ENCODE measurements at regions not wholly inside any gene's neighbourhood (a gene's known extent, or its start where the extent isn't known, plus 50 kb on each side); places are given as distances from the start of the nearest gene placed in this dataset.

DNA sequence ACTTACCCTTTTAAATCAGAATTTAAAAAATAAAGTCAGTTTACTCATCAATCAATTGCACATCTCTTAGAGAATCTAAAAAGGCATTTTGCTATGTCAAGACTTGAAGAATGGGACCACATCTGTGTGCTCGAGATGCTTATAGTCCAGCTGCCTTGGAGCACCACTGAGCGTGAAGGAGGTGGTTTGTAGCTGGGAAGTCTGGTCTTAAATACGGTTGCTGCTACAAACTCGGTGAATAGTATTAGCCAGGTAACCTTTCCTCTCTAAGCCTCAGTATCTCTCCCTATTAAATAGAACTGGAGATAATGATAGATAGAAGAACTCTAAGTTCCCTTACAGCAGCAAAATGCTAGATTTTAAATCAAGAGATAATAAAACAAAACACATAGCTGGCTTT, 289.7 kb downstream of the TRIB2 start:
- ChIA-PET POLR2A (no interaction called here), CTCF (interaction anchor here (1.3 to 1.9 kb wide), 6 partner anchors 14 to 1177 kb away, joined by 3 to 7 read pairs (median 4); partner anchors contain the start of gene TRIB2)
- Mint-ChIP-seq H3K36me3 (ENCODE audit: low read depth) (no peaks in the 10 kb centered on the region), H3K4me3 (no peak overlapping the region), H3K27ac (no peak overlapping the region), H3K9me3 (no peaks in the 10 kb centered on the region), H3K27me3 (peaks cover 26% of the 10 kb centered on the region), H3K4me1 (peaks cover 2% of the 10 kb centered on the region)
- no peak for DNase-seq

DNA sequence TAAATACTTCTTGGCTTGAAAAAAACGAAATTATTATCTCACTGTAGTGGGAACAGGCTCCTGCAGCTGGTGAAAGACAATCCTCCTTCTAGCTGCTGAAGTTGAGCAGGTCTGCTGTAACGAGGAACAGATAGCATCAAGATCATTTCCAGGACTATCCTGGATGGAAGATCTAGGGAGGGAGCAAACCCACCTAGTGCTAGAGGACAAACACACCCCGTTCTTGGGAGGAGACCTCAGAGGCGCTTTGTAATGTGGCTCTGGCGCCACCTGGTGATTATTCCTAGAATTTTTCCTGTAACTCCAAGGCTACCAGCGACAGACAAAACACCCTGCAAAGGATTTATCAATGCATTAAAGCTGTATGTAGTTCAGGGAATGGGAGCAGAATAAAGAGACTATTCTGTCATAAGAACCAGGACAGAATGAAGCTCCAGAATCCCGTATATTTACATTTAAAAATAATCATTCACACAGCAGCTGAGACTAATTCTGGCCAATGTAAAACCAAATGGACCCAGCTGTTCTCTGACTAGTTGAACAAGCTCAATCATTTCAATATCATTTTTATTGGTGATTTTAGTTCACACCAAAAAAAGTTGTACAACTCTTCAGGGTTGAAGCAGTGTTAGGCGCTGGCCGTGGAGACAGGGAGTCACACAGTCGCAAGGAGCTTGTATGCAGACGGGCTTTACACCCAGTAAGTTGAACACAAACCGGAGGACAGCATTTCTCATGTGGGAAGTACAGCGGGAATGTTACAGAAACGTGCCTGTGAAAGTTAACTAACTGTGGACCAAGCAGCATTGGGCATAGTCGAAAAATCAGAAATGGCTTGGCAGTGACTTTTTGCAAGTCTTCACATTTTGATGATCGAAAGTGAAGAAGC, 290.3 kb downstream of the TRIB2 start:
- ChIA-PET CTCF (interaction anchor here (1.2 to 1.9 kb wide), 8 partner anchors 14 to 1178 kb away, joined by 3 to 7 read pairs (median 4); partner anchors contain the start of gene TRIB2), POLR2A (no interaction called here)
- peaks cover 2% of the 10 kb centered on the region for H3K4me1 Mint-ChIP-seq
- DNase-seq: peak; percentile 74
- H3K36me3 Mint-ChIP-seq (ENCODE audit: low read depth): no peaks in the 10 kb centered on the region
- H3K27me3 Mint-ChIP-seq: peaks cover 26% of the 10 kb centered on the region
- H3K4me3 Mint-ChIP-seq: no peak overlapping the region
- no peak overlapping the region for H3K27ac Mint-ChIP-seq
- H3K9me3 Mint-ChIP-seq: no peaks in the 10 kb centered on the region

- POLR2A ChIA-PET: no interaction called here
- Mint-ChIP-seq H3K4me3 (no peak overlapping the region), H3K36me3 (ENCODE audit: low read depth) (no peaks in the 10 kb centered on the region), H3K27ac (no peak overlapping the region), H3K4me1 (peaks cover 2% of the 10 kb centered on the region), H3K9me3 (no peaks in the 10 kb centered on the region), H3K27me3 (peaks cover 25% of the 10 kb centered on the region)
- DNase-seq: no peak
- CTCF ChIA-PET: no interaction called here
Measured at GRCh38 chr2:13009027-13009642, 292.4 kb downstream of the TRIB2 start.

- ChIA-PET CTCF (no interaction called here), POLR2A (no interaction called here)
- DNase-seq: no peak
- Mint-ChIP-seq H3K9me3 (no peaks in the 10 kb centered on the region), H3K36me3 (ENCODE audit: low read depth) (no peaks in the 10 kb centered on the region), H3K27me3 (peaks cover 23% of the 10 kb centered on the region), H3K4me1 (peaks cover 2% of the 10 kb centered on the region), H3K27ac (no peak overlapping the region), H3K4me3 (no peak overlapping the region)
Measured at GRCh38 chr2:13010283-13010682, 293.5 kb downstream of the TRIB2 start.

GRCh38 chr2:13014783-13015182, 298.0 kb downstream of the TRIB2 start:
- Mint-ChIP-seq H3K27ac (no peak overlapping the region), H3K4me1 (no peaks in the 10 kb centered on the region), H3K36me3 (ENCODE audit: low read depth) (no peaks in the 10 kb centered on the region), H3K27me3 (peaks cover 37% of the 10 kb centered on the region), H3K4me3 (no peak overlapping the region), H3K9me3 (no peaks in the 10 kb centered on the region)
- DNase-seq: no peak
- CTCF ChIA-PET: no interaction called here
- POLR2A ChIA-PET: no interaction called here

DNA sequence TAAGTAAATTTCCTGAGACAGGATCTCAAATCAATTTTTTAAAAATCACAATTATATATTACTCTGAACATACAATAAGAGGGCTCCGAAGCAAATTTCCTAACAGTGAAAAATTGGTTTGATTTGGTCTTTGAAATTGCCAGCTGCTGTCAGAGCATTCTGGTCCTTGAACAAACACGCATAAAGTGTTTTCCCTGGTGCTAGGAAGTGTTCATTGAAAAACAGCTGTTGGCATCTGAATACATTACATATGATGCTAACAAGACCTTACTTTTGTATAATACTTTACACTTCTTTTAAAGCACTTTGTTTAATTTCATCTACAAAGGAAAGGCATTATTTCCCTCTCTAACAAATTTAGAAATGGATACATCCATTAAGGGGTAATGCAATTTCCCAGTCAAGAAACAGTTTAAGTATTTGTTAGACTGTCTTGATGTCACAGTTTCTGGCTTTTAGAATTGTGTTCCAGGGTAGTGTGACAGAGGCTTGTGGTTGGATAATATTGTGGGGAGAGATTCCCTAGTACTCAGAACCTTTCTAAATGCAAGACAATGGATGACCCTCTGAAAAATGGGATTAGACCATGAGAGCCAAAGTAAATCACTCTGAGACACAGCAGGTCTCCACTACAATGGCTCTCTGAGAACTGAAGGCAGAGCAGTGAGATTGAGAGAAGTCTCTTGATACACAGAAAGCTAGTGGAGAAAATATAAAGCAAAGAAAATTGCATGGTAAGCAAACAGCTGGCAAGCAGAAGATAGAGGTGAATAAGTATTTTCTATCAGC, 299.0 kb downstream of the TRIB2 start:
- no peak overlapping the region for H3K27ac Mint-ChIP-seq
- DNase-seq: no peak
- H3K9me3 Mint-ChIP-seq: no peaks in the 10 kb centered on the region
- no peaks in the 10 kb centered on the region for H3K4me1 Mint-ChIP-seq
- H3K4me3 Mint-ChIP-seq: no peak overlapping the region
- H3K36me3 Mint-ChIP-seq (ENCODE audit: low read depth): no peaks in the 10 kb centered on the region
- ChIA-PET CTCF (no interaction called here), POLR2A (no interaction called here)
- peaks cover 38% of the 10 kb centered on the region for H3K27me3 Mint-ChIP-seq

GRCh38 chr2:13018490-13018889, 301.8 kb downstream of the TRIB2 start:
- ChIA-PET CTCF (no interaction called here), POLR2A (no interaction called here)
- no peaks in the 10 kb centered on the region for H3K4me1 Mint-ChIP-seq
- no peak overlapping the region for H3K4me3 Mint-ChIP-seq
- no peak overlapping the region for H3K27ac Mint-ChIP-seq
- no peak for DNase-seq
- no peaks in the 10 kb centered on the region for H3K36me3 Mint-ChIP-seq (ENCODE audit: low read depth)
- H3K9me3 Mint-ChIP-seq: no peaks in the 10 kb centered on the region
- H3K27me3 Mint-ChIP-seq: peaks cover 43% of the 10 kb centered on the region

DNA sequence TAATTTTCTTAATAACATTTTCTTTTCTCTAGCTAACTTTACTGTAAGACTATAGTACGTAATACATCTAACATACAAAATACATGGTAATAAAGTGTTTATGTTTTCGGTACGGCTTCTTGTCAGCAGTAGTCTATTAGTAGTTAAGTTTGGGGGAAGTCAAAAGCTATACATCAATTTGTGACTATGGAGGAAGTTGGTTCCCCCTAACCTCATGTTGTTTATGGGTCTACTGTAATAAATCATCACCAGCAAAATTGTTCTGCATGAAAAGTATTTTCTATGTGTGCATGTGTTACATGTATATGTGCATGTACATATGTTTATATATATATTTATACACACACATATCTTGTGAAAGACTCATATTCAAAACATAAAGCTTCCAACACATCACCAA, 303.0 kb downstream of the TRIB2 start:
- Mint-ChIP-seq H3K4me1 (no peaks in the 10 kb centered on the region), H3K27me3 (peaks cover 39% of the 10 kb centered on the region), H3K4me3 (no peak overlapping the region), H3K27ac (no peak overlapping the region), H3K9me3 (no peaks in the 10 kb centered on the region), H3K36me3 (ENCODE audit: low read depth) (no peaks in the 10 kb centered on the region)
- no peak for DNase-seq
- ChIA-PET POLR2A (no interaction called here), CTCF (interaction anchor here (0.6 kb wide), 1 partner anchor 22 kb away, joined by 3 read pairs; no protein-coding TSS in a partner anchor)

DNA sequence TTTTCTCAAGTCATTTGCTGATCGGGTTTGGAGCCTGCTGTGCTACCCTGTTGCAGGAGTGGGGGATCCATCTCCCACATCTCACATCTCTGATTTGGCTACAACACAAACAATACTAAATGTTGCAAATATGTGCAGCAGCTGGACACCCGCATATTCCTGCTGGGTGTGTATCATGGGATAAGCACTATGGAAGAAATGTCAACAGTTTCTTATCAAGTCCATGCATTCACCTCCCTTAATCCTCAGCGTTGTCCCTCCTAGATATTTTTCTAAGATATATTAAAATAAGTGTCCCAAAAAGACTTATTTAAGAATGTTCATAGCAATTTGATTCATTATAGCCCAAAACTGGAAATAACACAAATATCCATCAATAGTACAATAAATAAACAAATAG, 303.7 kb downstream of the TRIB2 start:
- H3K27ac Mint-ChIP-seq: no peak overlapping the region
- ChIA-PET CTCF (interaction anchor here (0.6 kb wide), 1 partner anchor 21 kb away, joined by 3 read pairs; no protein-coding TSS in a partner anchor), POLR2A (no interaction called here)
- no peaks in the 10 kb centered on the region for H3K36me3 Mint-ChIP-seq (ENCODE audit: low read depth)
- no peak for DNase-seq
- peaks cover 38% of the 10 kb centered on the region for H3K27me3 Mint-ChIP-seq
- H3K4me1 Mint-ChIP-seq: no peaks in the 10 kb centered on the region
- H3K4me3 Mint-ChIP-seq: no peak overlapping the region
- no peaks in the 10 kb centered on the region for H3K9me3 Mint-ChIP-seq

GRCh38 chr2:13021470-13021957, 304.8 kb downstream of the TRIB2 start:
- no peak overlapping the region for H3K4me3 Mint-ChIP-seq
- DNase-seq: no peak
- ChIA-PET CTCF (no interaction called here), POLR2A (no interaction called here)
- no peaks in the 10 kb centered on the region for H3K4me1 Mint-ChIP-seq
- no peaks in the 10 kb centered on the region for H3K9me3 Mint-ChIP-seq
- H3K36me3 Mint-ChIP-seq (ENCODE audit: low read depth): no peaks in the 10 kb centered on the region
- peaks cover 32% of the 10 kb centered on the region for H3K27me3 Mint-ChIP-seq
- no peak overlapping the region for H3K27ac Mint-ChIP-seq

- CTCF ChIA-PET: no interaction called here
- Mint-ChIP-seq H3K36me3 (ENCODE audit: low read depth) (no peaks in the 10 kb centered on the region), H3K4me1 (no peaks in the 10 kb centered on the region), H3K27ac (no peak overlapping the region), H3K4me3 (no peak overlapping the region), H3K27me3 (peaks cover 12% of the 10 kb centered on the region), H3K9me3 (no peaks in the 10 kb centered on the region)
- POLR2A ChIA-PET: no interaction called here
- no peak for DNase-seq
Measured at GRCh38 chr2:13030606-13031005, 313.9 kb downstream of the TRIB2 start.

- Mint-ChIP-seq H3K4me3 (no peak overlapping the region), H3K27ac (no peak overlapping the region), H3K36me3 (ENCODE audit: low read depth) (no peaks in the 10 kb centered on the region), H3K27me3 (peaks cover 6% of the 10 kb centered on the region), H3K9me3 (no peaks in the 10 kb centered on the region), H3K4me1 (no peaks in the 10 kb centered on the region)
- DNase-seq: no peak
- CTCF ChIA-PET: no interaction called here
- POLR2A ChIA-PET: no interaction called here
Measured at GRCh38 chr2:13034861-13035260, 318.1 kb downstream of the TRIB2 start.

- ChIA-PET POLR2A (no interaction called here), CTCF (no interaction called here)
- H3K36me3 Mint-ChIP-seq (ENCODE audit: low read depth): no peaks in the 10 kb centered on the region
- no peaks in the 10 kb centered on the region for H3K9me3 Mint-ChIP-seq
- peaks cover 2% of the 10 kb centered on the region for H3K27me3 Mint-ChIP-seq
- no peaks in the 10 kb centered on the region for H3K4me1 Mint-ChIP-seq
- no peak overlapping the region for H3K27ac Mint-ChIP-seq
- no peak for DNase-seq
- H3K4me3 Mint-ChIP-seq: no peak overlapping the region
Measured at GRCh38 chr2:13035866-13036265, 319.1 kb downstream of the TRIB2 start.

Measured in activated CD4-positive, alpha-beta T cell treated with anti-CD3 and anti-CD28 coated beads, Interleukin-2, amount 10 ng/mL, durations not matched to agents 7 days and 5 days (primary cell).